Fibroblast of skin of scalp (primary cell): ENCODE measurements at regions not wholly inside any gene's neighbourhood (a gene's known extent, or its start where the extent isn't known, plus 50 kb on each side); places are given as distances from the start of the nearest gene placed in this dataset.
A peak's percentile ranks its signal among the peaks of the same experiment; 100 is the strongest.

ENCODE experiments used
- DNase-seq: peaks from one replicate; pipeline ENCODE4 v3.0.0-alpha.2; 2013

- DNase-seq: no peak
Measured at GRCh38 chr7:13476881-13477444, 512.5 kb downstream of the ETV1 start.

- no peak for DNase-seq
Measured at GRCh38 chr7:13489386-13489785, 500.1 kb downstream of the ETV1 start.

GRCh38 chr7:13496976-13497375 lies 492.5 kb downstream of the ETV1 start:
- no peak for DNase-seq

DNA sequence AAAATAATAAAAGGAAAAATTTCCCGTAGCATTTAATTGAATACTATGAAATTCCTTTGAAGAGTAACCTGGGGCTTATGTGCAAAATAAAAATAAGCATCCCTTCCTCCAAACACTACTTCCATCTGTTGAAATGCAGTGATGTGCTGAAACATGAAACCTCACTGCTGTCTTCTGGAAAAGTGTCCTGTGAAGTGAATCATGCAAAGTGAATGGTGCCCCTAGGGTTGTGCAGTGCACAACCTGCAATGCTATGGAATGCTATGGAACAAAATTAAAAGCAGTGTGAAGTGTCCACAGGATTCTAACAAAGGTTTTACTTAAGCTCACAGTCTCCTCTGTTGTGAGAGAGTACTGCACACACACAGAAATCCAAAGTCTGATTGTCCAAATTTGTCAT lies 480.9 kb downstream of the ETV1 start:
- peak; percentile 0 for DNase-seq

DNA sequence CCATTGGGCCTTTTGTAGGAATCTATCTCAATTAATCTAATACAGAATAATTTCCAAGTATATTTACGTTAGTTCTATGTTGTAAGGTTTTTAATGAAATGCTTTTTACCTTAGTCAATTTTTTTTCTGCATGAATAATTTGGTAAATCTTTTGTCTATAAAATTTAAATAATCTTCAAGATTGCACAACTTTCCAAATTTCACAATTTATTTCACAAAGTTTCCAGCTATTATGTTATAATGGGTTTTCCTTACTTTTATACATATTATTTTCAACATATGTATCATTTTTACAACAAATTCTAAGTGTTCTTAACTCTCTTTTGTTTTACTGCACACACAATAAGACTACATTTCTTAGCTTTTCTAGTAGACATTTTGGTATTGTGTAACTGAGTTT lies 470.7 kb downstream of the ETV1 start:
- no peak for DNase-seq

- no peak for DNase-seq
Measured at GRCh38 chr7:13524076-13524475, 465.4 kb downstream of the ETV1 start.

DNA sequence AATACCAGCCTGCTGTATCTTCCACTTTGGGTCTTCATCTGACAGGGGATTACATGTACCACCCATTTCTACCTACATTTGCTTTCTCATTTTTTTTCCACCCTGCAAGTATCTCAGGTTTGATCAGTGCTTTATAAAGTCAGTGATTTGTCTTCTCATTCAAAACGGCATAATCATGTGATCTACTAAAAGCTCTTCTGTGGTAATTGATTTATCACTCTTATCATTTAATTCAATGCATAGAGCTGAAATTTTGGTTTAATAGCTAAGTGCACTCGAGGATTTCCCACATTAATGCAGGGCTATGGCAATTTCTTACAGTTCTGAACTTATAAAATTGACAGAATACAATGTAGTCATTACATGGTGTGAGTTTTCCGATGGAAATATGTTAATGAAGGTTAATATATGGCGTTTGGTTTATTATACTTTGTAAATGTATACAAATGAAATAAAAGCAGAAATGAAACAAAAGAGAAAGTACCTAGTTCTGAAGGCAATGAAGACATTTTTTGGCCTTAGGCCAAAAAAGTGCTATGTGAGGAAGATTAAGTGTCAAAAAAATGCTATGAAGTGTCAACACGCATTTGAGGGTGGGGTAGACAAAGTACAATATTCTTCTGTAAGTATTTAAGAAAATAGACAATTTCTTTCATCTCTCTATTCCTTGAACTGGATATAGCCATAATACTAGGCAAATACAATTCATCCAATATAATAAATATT lies 457.3 kb downstream of the ETV1 start:
- DNase-seq: peak; percentile 2

- DNase-seq: no peak
Measured at GRCh38 chr7:13538669-13539068, 450.8 kb downstream of the ETV1 start.

- DNase-seq: peak; percentile 3
Measured at GRCh38 chr7:13540429-13540828, 449.0 kb downstream of the ETV1 start.

GRCh38 chr7:13541326-13541725 lies 448.1 kb downstream of the ETV1 start:
- DNase-seq: no peak

- DNase-seq: no peak
Measured at GRCh38 chr7:13542451-13542850, 447.0 kb downstream of the ETV1 start.

DNA sequence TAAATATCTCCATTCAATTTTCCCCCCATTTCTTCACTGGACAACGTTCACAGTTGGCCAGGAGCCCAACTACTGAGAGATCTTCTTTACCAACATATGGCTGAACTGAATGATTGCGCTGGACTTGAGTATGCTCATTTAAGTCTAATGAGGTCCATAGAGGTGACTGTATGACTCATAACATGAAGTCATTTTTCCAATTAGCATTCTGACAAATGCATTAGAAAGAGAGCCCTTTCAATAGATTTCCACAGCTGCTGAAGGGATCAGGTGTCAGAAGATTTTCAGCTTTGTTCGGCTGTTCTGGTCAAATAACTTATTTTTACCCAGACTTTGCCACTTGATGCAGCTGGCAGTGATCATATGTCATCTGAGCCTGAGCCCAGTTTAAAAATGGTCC lies 438.0 kb downstream of the ETV1 start:
- no peak for DNase-seq

DNA sequence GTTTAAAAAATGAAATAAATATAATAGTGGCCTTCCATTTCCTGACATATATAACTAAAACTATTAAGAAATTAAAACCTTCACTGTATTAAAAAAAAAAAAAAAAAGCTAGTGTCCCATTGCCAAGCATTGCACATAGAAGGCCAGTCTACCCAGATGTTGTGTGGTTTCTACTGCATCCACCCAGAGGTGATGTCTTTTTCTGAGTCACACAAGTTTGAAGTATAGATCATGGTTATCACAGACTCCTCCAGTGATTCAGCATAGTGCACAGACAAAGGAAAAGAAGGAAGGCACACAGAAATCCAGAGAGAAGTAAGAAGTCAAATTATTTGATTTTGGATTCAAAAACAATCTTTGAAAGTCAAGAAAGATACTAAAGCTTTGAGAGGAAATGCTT lies 429.0 kb downstream of the ETV1 start:
- no peak for DNase-seq

DNA sequence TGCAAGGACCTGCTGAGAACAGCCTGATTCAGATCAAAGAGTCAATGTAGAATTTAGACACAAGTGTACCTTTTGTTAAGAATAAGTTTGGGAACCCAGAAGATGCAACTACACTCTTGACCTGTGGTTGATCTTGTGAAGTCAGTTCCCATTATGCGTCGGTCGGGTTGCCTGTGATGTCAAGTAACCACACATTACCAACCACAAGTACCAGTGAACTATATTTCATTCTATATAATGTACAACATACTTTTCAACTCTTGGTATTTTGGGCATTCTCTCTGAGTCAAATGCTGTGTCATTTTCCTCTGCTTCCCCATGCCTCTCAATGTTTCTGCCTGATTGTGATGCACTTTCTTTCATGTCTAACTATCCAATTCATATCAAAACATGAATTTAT lies 426.2 kb downstream of the ETV1 start:
- no peak for DNase-seq

- no peak for DNase-seq
Measured at GRCh38 chr7:13563680-13564079, 425.8 kb downstream of the ETV1 start.

GRCh38 chr7:13577566-13578145 lies 411.8 kb downstream of the ETV1 start:
- DNase-seq: no peak

DNA sequence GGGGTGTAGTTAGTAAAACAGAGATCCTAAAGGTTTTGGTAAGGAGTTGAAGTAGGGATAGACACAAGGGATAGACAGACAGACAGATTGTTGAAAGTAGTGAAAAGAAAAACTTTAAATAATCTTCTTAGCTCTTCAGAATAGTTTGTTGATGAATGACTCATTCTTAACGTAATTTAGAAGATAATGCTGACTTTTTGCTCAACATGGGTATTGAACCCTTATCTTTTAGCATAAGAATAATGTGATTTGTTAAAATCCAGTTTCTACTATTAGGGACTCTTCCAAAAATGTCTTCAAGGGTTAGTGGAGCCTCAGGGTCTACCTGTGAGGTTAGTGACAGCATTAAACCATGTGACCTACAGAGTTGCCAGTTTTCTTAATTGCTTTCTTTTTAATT lies 411.2 kb downstream of the ETV1 start:
- no peak for DNase-seq

- no peak for DNase-seq
Measured at GRCh38 chr7:13581097-13581496, 408.4 kb downstream of the ETV1 start.

- no peak for DNase-seq
Measured at GRCh38 chr7:13593854-13594253, 395.6 kb downstream of the ETV1 start.

DNA sequence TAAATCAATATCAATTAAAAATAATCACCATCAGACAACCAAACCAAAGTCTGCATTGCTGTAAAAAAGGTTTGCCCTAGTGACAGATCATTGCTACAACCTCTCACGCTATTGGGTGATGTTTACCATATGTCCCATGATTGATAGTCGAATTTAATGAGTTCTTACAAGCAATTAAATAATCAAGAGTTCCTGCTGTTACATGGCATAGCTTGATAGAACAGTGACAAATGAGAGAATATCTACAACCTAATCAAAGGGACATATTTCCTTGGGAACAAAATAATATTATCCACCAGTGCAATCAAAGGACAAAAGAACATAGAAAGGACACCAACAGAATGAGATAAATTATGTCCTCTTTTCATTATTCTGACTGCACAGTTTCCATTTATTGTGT lies 387.4 kb downstream of the ETV1 start:
- DNase-seq: no peak

GRCh38 chr7:13603016-13603415 lies 386.4 kb downstream of the ETV1 start:
- no peak for DNase-seq

DNA sequence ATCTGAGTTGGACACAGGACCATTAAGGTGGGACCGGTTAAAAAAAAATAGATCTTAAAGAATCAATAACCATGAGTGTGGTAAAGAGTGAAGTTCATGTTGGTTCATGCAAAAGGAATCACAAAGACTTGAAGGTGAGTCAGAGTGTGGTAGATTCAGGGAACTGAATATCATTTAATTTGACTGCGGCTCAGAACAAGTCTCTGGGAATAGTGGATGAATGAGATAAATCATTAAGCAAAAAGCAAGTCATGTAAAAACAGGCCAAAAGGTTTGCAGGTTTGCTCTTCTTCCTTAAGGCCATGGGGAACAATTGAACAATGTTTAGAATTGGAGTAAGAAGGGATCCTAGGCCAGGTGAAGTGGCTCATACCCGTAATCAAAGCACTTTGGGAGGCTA lies 385.8 kb downstream of the ETV1 start:
- no peak for DNase-seq

DNA sequence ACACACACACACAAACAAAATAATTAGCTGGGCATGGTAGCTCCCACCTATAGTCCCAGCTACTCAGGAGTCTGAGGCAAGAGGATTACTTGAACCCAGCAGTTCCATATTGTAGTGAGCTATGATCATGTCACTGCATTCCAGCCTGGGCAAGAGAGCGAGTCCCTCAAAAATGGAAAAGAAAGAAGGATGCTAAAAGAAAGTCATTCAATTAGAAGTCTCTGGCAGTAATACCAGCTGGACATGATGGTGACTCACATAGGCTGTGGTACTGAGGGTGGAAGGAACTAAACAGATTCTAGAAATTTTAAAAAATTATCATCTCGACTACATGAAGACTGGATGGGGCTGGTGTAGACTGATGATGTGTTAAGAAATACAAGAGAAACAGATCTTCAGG lies 385.3 kb downstream of the ETV1 start:
- no peak for DNase-seq

DNA sequence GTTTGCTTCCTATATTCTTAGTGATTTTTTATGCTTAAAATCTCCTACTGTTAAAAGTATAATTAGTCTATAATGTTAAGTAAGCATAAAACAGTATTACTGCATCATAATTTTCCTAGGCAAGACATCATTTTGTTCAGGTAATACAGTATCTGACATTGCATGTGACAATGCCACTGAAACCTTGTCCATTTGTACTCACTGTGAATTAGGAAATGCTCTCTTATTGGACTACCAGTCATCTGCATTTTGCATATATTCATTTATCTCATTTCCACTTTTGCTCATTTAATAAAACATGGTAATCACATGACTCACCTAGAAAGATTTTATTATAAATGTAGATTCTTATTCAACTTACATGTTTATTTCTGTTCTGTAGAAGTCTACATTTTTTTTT lies 379.1 kb downstream of the ETV1 start:
- no peak for DNase-seq

DNA sequence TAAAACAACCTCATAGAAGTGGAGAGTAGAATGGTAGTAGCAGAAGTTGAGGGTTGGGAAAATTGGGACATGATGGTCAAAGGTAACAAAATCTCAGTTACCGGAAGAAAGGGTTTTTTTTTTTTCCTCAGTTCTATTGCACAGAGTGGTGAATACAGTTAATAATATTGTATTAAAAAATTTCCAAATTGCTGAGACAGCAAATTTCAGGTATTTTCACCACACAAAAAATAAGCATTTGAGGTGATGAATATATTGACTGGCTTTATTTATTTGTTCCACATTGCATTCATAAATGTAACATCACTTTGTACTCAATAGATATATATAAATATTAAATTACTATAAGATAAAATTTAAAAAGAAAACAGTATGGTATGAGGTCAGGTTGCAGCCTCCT lies 373.8 kb downstream of the ETV1 start:
- no peak for DNase-seq
